CD14-positive monocyte (primary cell): ENCODE measurements at regions not wholly inside any gene's neighbourhood (a gene's known extent, or its start where the extent isn't known, plus 50 kb on each side); places are given as distances from the start of the nearest gene placed in this dataset.

ENCODE experiments used
- DNase-seq, 3 donors: peaks; one replicate each; pipeline ENCODE4 v3.0.0-alpha.2; 2011 to 2022
- H2AFZ ChIP-seq: 2 replicates; pipeline ENCODE4 v1.6.0; 2012; ENCODE audit warnings: mild to moderate bottlenecking, low read depth, low read length, inconsistent platforms; ENCODE audit not compliant: insufficient read depth, poor library complexity, severe bottlenecking
- H3K27ac ChIP-seq, 2 donors: 1 replicate in 1 of 2; 2 replicates in 1 of 2; pipeline ENCODE4 v1.5.1; 2012 to 2013; ENCODE audit warnings: low read length in 2 of 2, control low read depth in 1 of 2, inconsistent platforms in 1 of 2, low read depth in 1 of 2, mild to moderate bottlenecking in 1 of 2
- H3K27me3 ChIP-seq, 2 donors: one replicate each; pipeline versions ENCODE4 v1.6.0 to v1.6.1; 2011 to 2013; ENCODE audit warnings: low read length in 2 of 2; ENCODE audit not compliant: control insufficient read depth in 2 of 2, insufficient read depth in 2 of 2
- H3K36me3 ChIP-seq, 2 donors: replicated peaks in 1 of 2; 1 replicate in 1 of 2; 2 replicates in 1 of 2; pipeline versions ENCODE4 v1.5.1 to v1.6.1; 2012 to 2013; ENCODE audit warnings: low read length in 2 of 2, control low read depth in 1 of 2, inconsistent platforms in 1 of 2, mild to moderate bottlenecking in 1 of 2; ENCODE audit not compliant: insufficient read depth in 2 of 2, control insufficient read depth in 1 of 2
- H3K4me1 ChIP-seq, 2 donors: 1 replicate in 1 of 2; 2 replicates in 1 of 2; pipeline versions ENCODE4 v1.5.1 to v1.6.1; 2012 to 2013; ENCODE audit warnings: low read length in 2 of 2, control low read depth in 1 of 2, inconsistent platforms in 1 of 2, mild to moderate bottlenecking in 1 of 2, moderate library complexity in 1 of 2; ENCODE audit not compliant: insufficient read depth in 2 of 2, control insufficient read depth in 1 of 2
- H3K4me2 ChIP-seq: replicated peaks from 2 replicates; pipeline ENCODE3; 2012; ENCODE audit warnings: low read length, moderate library complexity, mild to moderate bottlenecking; ENCODE audit not compliant: poor library complexity, severe bottlenecking; ENCODE audit errors: extremely low read depth
- H3K4me3 ChIP-seq, 3 experiments: fragments of 200-600 bp in 1 of 3; sonication (generic) in 1 of 3; replicated peaks in 1 of 3; 1 replicate in 2 of 3; 2 replicates in 1 of 3; pipeline ENCODE4 v1.5.1; 2011 to 2013; ENCODE audit warnings: low read length in 3 of 3, mild to moderate bottlenecking in 3 of 3, control low read depth in 2 of 3, low read depth in 2 of 3, inconsistent platforms in 1 of 3, moderate library complexity in 1 of 3
- H3K79me2 ChIP-seq: 2 replicates; pipeline ENCODE4 v1.6.0; 2012; ENCODE audit warnings: mild to moderate bottlenecking, control low read depth, inconsistent platforms, low read length, moderate library complexity; ENCODE audit not compliant: insufficient read depth
- H3K9ac ChIP-seq: 2 replicates; pipeline ENCODE4 v1.6.0; 2017; ENCODE audit warnings: low read length, mild to moderate bottlenecking; ENCODE audit not compliant: insufficient read depth, poor library complexity, severe bottlenecking
- H3K9me3 ChIP-seq, 2 donors: replicated peaks in 1 of 2; 1 replicate in 1 of 2; 2 replicates in 1 of 2; pipeline versions ENCODE4 v1.5.1 to v1.6.1; 2012 to 2013; ENCODE audit warnings: low read length in 2 of 2, control low read depth in 1 of 2; ENCODE audit not compliant: control insufficient read depth in 1 of 2, insufficient read depth in 1 of 2
- H4K20me1 ChIP-seq: 2 replicates; pipeline ENCODE4 v1.6.0; 2012; ENCODE audit warnings: mild to moderate bottlenecking, low read length, control low read depth, moderate library complexity; ENCODE audit not compliant: insufficient read depth
- H3K27ac Mint-ChIP-seq, 7 donors: one replicate each; pipeline ENCODE4 v1.8.0; 2020; ENCODE audit warnings: mild to moderate bottlenecking in 7 of 7, mixed read lengths in 7 of 7, moderate library complexity in 6 of 7, inconsistent platforms in 2 of 7
- H3K27me3 Mint-ChIP-seq, 3 donors: one replicate each; pipeline ENCODE4 v1.8.0; 2021 to 2022; ENCODE audit warnings: low read depth in 3 of 3, mild to moderate bottlenecking in 3 of 3, mixed read lengths in 3 of 3, moderate library complexity in 3 of 3, inconsistent platforms in 1 of 3
- H3K36me3 Mint-ChIP-seq, 2 donors: one replicate each; pipeline ENCODE4 v1.8.0; 2020; ENCODE audit warnings: mixed read lengths in 2 of 2, inconsistent platforms in 1 of 2, mild to moderate bottlenecking in 1 of 2
- H3K4me1 Mint-ChIP-seq: one replicate; pipeline ENCODE4 v1.8.0; 2020; ENCODE audit warnings: mild to moderate bottlenecking, mixed read lengths
- H3K4me3 Mint-ChIP-seq, 2 donors: one replicate each; pipeline ENCODE4 v1.8.0; 2020; ENCODE audit warnings: mild to moderate bottlenecking in 2 of 2, mixed read lengths in 2 of 2, moderate library complexity in 1 of 2
- H3K9me3 Mint-ChIP-seq, 7 donors: one replicate each; pipeline ENCODE4 v1.8.0; 2020 to 2022; ENCODE audit warnings: mixed read lengths in 7 of 7, mild to moderate bottlenecking in 6 of 7, moderate library complexity in 6 of 7, inconsistent platforms in 2 of 7
- WGBS: methylation state at CpG from one replicate; pipeline ENCODE4 v1.1.5; 2013; ENCODE audit warnings: missing lambda C conversion rate; ENCODE audit not compliant: insufficient coverage; 5-methylcytosine and 5-hydroxymethylcytosine counted together
- intact Hi-C, 2 donors: fragments of 100-400 bp; cut with micrococcal nuclease; formaldehyde crosslinking; loops; one replicate each; pipeline versions ENCODE4 v1.15.0 to v1.15.1; 2023
- TF ChIP-seq, protein P1 (sequence below): fragments of 200-600 bp; IDR thresholded peaks from one replicate; pipeline ENCODE4 v1.8.0; 2022; ENCODE audit warnings: antibody characterized with exemption, mild to moderate bottlenecking

DNA sequence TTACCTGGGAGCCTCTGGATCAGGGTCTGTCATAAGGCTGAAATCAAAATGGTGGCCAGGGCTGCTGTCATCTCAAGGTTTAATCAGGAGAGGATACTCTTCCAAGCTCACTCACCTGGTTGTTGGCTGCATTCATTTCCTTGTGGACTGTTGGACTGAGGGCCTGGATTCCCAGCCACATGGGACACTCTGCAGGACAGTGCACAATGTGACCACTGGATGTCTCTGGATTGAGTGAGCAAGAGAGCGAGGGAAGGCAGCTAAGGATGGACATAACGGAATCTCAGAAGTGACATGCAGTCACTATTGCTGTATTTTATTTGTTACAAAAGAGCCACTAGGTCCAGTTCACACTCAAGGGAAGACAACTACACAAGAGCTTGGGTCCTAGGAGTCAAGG is 229.1 kb downstream of the S1PR1 start:
- H3K4me3 ChIP-seq, result no peak overlapping the region
- H3K4me3 Mint-ChIP-seq, result no peak overlapping the region
- no peaks in the 10 kb centered on the region for H3K36me3 Mint-ChIP-seq
- no peak overlapping the region for H2AFZ ChIP-seq
- H3K9ac ChIP-seq, result no peak overlapping the region
- intact Hi-C loops, result no loop called here
- no peak overlapping the region for H3K27ac ChIP-seq
- no peak overlapping the region for H3K27ac Mint-ChIP-seq
- TF ChIP-seq, protein P1, sequence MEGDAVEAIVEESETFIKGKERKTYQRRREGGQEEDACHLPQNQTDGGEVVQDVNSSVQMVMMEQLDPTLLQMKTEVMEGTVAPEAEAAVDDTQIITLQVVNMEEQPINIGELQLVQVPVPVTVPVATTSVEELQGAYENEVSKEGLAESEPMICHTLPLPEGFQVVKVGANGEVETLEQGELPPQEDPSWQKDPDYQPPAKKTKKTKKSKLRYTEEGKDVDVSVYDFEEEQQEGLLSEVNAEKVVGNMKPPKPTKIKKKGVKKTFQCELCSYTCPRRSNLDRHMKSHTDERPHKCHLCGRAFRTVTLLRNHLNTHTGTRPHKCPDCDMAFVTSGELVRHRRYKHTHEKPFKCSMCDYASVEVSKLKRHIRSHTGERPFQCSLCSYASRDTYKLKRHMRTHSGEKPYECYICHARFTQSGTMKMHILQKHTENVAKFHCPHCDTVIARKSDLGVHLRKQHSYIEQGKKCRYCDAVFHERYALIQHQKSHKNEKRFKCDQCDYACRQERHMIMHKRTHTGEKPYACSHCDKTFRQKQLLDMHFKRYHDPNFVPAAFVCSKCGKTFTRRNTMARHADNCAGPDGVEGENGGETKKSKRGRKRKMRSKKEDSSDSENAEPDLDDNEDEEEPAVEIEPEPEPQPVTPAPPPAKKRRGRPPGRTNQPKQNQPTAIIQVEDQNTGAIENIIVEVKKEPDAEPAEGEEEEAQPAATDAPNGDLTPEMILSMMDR, result no peak
- H3K36me3 ChIP-seq, result no peaks in the 10 kb centered on the region
- no peaks in the 10 kb centered on the region for H3K27me3 Mint-ChIP-seq
- DNase-seq, result no peak
- H4K20me1 ChIP-seq, result no peaks in the 10 kb centered on the region
- no peaks in the 10 kb centered on the region for H3K9me3 ChIP-seq
- no peaks in the 10 kb centered on the region for H3K27me3 ChIP-seq
- H3K4me1 Mint-ChIP-seq, result no peaks in the 10 kb centered on the region
- no peak overlapping the region for H3K4me2 ChIP-seq
- H3K79me2 ChIP-seq, result no peaks in the 10 kb centered on the region
- H3K4me1 ChIP-seq, result no peaks in the 10 kb centered on the region
- peaks cover 0 to 6% (median 2%) of the 10 kb centered on the region in 7 donors for H3K9me3 Mint-ChIP-seq
- WGBS, result no CpG with 5 or more reads among the region's 2 CpGs

DNA sequence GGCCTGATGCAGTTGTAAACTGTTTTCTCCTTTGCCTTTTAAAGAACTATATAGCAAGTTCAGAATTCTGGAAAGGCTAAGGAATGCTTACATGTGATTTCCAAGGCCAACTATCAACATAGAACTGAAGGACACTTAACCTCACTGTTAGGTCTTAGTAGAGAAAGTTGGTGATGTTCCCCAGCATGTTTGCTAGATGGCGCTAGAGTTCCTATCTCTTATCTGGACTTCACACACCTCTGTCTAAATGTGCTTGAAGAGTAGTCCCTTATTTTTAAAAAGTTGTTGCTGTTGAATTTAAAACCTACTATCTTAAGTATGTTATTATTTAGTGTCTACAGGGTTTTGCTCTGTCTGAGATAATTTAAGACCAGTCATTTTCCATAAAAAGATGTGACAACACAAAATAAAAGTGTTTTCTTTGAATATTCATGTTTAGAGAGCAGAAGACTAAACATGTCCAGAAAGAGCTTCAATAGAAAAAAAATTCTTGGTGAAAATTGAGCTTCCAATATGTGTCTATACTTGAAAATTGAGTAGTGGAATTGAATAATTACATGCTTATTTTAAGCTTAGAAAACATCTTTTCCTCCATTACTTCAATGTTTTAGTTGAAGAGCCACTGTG is 237.3 kb downstream of the S1PR1 start:
- Mint-ChIP-seq H3K4me3 (no peak overlapping the region), H3K36me3 (no peaks in the 10 kb centered on the region), H3K27me3 (no peaks in the 10 kb centered on the region), H3K4me1 (no peaks in the 10 kb centered on the region), H3K27ac (no peak overlapping the region), H3K9me3 (peaks cover 1 to 8% (median 3%) of the 10 kb centered on the region in 7 donors)
- Histone ChIP-seq H3K4me3 (no peak overlapping the region), H3K9me3 (peaks cover 5% of the 10 kb centered on the region in 2 donors), H3K27me3 (no peaks in the 10 kb centered on the region), H3K4me1 (no peaks in the 10 kb centered on the region), H3K9ac (no peak overlapping the region), H4K20me1 (no peaks in the 10 kb centered on the region), H3K27ac (no peak overlapping the region), H3K4me2 (no peak overlapping the region), H3K79me2 (no peaks in the 10 kb centered on the region), H3K36me3 (no peaks in the 10 kb centered on the region), H2AFZ (no peak overlapping the region)
- DNase-seq, result no peak
- intact Hi-C loops, result no loop called here
- no CpG with 5 or more reads among the region's 1 CpG for WGBS
- TF ChIP-seq, protein P1, result peak; percentile 16
